SH-SY5Y (cell line): ENCODE measurements at regions not wholly inside any gene's neighbourhood (a gene's known extent, or its start where the extent isn't known, plus 50 kb on each side); places are given as distances from the start of the nearest gene placed in this dataset.

Experiments used
- GATA2 ChIP-seq: IDR thresholded peaks from 2 replicates; pipeline ENCODE4 v1.6.1; 2011; ENCODE audit warnings: mild to moderate bottlenecking, low read depth, low read length
- GATA3 ChIP-seq: IDR thresholded peaks from 2 replicates; pipeline ENCODE4 v1.6.1; 2011; ENCODE audit warnings: low read depth, mild to moderate bottlenecking, low read length, moderate library complexity

DNA sequence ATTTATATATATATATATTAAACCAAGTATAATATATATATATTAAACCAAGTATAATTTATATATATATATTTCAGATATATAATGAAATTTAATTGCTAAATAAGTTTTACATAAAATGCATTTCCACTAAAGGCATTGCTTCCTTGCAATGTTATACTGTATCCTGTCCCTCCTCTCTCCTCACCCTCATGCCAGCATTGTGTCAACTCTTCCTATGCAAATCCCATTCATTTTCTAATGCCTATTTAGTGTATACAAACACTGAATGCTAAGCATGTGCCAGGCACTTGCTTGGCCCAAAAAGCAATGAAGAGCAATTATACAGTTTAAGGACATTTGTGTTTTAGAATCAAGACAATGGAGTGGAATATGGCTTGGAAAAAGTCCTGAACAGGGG, 71.7 kb upstream of the PRMT6 start:
- TF ChIP-seq GATA2 (no peak), GATA3 (no peak)
